Ovary (tissue), 7 donors: ENCODE measurements at regions not wholly inside any gene's neighbourhood (a gene's known extent, or its start where the extent isn't known, plus 50 kb on each side); places are given as distances from the start of the nearest gene placed in this dataset.
"Not testable (repeated sequence)": the region's sequence is repeated elsewhere in the genome, so short reads cannot be mapped to it uniquely, and the experiment has no call there.

Source experiments
- DNase-seq, 5 donors: peaks; one replicate each; pipeline ENCODE4 v3.0.0-alpha.2; 2019 to 2020
- H3K27ac ChIP-seq, 2 donors: fragments of 200-600 bp; one replicate each; pipeline versions ENCODE4 v1.5.1 to v1.8.0; 2019 to 2022
- H3K27me3 ChIP-seq: fragments of 200-600 bp; one replicate; pipeline ENCODE4 v1.8.0; 2022
- H3K36me3 ChIP-seq: fragments of 200-600 bp; sonication (generic); one replicate; pipeline ENCODE4 v1.5.1; 2019
- H3K4me1 ChIP-seq: one replicate; pipeline ENCODE4 v1.8.1; 2013; ENCODE audit warnings: mild to moderate bottlenecking, moderate library complexity; ENCODE audit not compliant: insufficient read depth
- H3K4me3 ChIP-seq: fragments of 200-600 bp; sonication (generic); one replicate; pipeline ENCODE4 v1.5.1; 2017
- H3K9me3 ChIP-seq, 2 donors: fragments of 200-600 bp in 1 of 2; sonication (generic) in 1 of 2; one replicate each; pipeline versions ENCODE4 v1.5.1 to v1.8.1; 2013 to 2019; ENCODE audit warnings: mild to moderate bottlenecking in 1 of 2, moderate library complexity in 1 of 2
- EP300 ChIP-seq: sonication (generic); formaldehyde crosslinking; IDR thresholded peaks from one replicate; pipeline ENCODE4 v1.6.1; 2017; ENCODE audit warnings: antibody characterized with exemption
- POLR2A ChIP-seq: fragments of 450-650 bp; IDR thresholded peaks from one replicate; pipeline ENCODE4 v1.6.1; 2017; ENCODE audit warnings: antibody characterized with exemption, mild to moderate bottlenecking, moderate library complexity
- WGBS, 3 donors: extraction: QIAGEN DNeasy Blood & Tissue Kit in 1 of 3; methylation state at CpG; one replicate each; pipeline versions ENCODE4 v1.1.5 to v1.1.7; 2013 to 2017; 5-methylcytosine and 5-hydroxymethylcytosine counted together
- intact Hi-C, 4 donors: fragments of 100-400 bp; cut with DNase I; formaldehyde crosslinking; loops; one replicate each; pipeline versions ENCODE4 v1.11.0 to v1.15.1; 2022 to 2023
- TF ChIP-seq, protein P1 (sequence below), 3 donors: fragments of 450-650 bp in 2 of 3; fragments of 200-600 bp in 1 of 3; IDR thresholded peaks; one replicate each; pipeline versions ENCODE4 v1.5.1 to v1.8.0; 2016 to 2022; ENCODE audit warnings: antibody characterized with exemption in 3 of 3, mild to moderate bottlenecking in 1 of 3
- donor health status: DM: no; HTN: no; CAD: no; lungs with moderate emphysema.
- donor health status: DM: no; HTN: no; CAD: no.
- donor health status: Bipolar disorder and iron deficiency.
- donor health status: DM: no; HTN: no; CAD: no.
- donor health status: DM: yes; HTN: yes; CAD: no.

DNA sequence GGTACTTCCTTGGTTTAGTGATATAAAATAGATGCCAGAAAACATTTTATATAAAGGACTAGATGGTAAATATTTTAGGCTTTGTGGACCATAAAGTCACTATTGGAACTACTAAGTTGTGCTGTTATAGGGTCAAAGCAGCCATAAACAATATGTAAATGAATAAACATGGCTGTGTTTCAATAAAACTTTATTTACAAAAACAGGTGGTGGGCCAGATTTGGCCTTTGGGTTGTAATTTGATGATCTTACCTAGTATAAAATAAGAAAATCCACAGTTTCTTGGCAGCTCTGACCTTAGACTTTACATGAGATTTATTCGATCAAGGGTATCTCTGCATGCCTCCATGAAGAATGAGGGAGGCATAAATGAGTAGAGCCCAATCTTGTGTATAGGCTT lies 232.0 kb upstream of the PCDH9 start:
- intact Hi-C loops: no loop called here
- Histone ChIP-seq H3K36me3 (no peaks in the 10 kb centered on the region), H3K4me1 (no peaks in the 10 kb centered on the region), H3K9me3 (no peaks in the 10 kb centered on the region), H3K27me3 (no peaks in the 10 kb centered on the region), H3K4me3 (no peak overlapping the region), H3K27ac (no peak overlapping the region)
- no peak for DNase-seq
- TF ChIP-seq EP300 (no peak), POLR2A (no peak)
- TF ChIP-seq, protein P1, sequence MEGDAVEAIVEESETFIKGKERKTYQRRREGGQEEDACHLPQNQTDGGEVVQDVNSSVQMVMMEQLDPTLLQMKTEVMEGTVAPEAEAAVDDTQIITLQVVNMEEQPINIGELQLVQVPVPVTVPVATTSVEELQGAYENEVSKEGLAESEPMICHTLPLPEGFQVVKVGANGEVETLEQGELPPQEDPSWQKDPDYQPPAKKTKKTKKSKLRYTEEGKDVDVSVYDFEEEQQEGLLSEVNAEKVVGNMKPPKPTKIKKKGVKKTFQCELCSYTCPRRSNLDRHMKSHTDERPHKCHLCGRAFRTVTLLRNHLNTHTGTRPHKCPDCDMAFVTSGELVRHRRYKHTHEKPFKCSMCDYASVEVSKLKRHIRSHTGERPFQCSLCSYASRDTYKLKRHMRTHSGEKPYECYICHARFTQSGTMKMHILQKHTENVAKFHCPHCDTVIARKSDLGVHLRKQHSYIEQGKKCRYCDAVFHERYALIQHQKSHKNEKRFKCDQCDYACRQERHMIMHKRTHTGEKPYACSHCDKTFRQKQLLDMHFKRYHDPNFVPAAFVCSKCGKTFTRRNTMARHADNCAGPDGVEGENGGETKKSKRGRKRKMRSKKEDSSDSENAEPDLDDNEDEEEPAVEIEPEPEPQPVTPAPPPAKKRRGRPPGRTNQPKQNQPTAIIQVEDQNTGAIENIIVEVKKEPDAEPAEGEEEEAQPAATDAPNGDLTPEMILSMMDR (IDR thresholded peaks at IDR 0.05): no peak
- WGBS, 3 donors: 96 to 98% (median 98%) methylated on average over 1 of the region's 1 CpG

DNA sequence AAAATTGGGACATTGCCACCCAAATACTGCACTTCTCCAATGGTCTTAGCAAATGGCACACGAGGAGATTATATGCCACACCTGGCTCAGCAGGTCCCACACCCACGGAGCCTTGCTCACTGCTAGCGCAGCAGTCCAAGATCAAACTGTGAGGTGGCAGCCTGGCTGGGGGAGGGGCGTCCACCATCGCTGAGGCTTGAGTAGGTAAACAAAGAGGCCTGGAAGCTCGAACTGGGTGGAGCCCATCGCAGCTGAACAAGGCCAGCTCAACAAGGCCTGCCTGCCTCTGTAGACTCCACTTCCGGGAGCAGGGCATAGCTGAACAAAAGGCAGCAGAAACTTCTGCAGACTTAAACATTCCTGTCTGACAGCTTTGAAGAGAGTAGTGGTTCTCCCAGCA lies 222.4 kb upstream of the PCDH9 start:
- 88 to 89% (median 89%) methylated on average over 8 of the region's 8 CpGs for WGBS, 3 donors
- not testable (repeated sequence) for DNase-seq

DNA sequence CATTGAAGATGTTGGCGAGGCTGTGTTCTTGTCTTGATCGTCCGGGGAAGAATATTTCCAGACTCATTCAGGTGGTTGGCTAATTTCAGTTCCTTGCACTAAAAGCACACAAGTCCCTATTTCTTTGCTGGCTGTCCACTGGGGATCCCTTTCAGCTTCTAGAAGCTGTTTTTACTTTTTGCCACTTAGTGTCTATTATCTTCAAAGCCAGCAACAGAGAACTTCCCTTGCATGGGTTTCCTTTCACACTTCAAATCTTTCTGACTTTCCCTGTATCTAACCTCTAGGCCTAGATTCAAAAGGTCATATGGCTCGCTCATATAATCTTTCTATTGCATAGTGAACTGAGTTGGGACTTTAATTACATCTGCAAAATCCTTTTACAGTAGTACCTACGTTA lies 215.3 kb upstream of the PCDH9 start:
- WGBS, 3 donors: 88 to 91% (median 88%) methylated on average over 5 of the region's 5 CpGs
- no peaks in the 10 kb centered on the region for H3K27me3 ChIP-seq
- no peak overlapping the region for H3K27ac ChIP-seq
- no peak overlapping the region for H3K4me3 ChIP-seq
- intact Hi-C loops: no loop called here
- no peak for DNase-seq
- TF ChIP-seq, protein P1 (IDR thresholded peaks at IDR 0.05): no peak
- TF ChIP-seq POLR2A (no peak), EP300 (no peak)
- H3K36me3 ChIP-seq: no peaks in the 10 kb centered on the region
- H3K9me3 ChIP-seq: no peaks in the 10 kb centered on the region
- H3K4me1 ChIP-seq: no peaks in the 10 kb centered on the region

More for the DNA sequence above, 222.4 kb upstream of the PCDH9 start:
- H3K27ac ChIP-seq, H3K36me3 ChIP-seq, H3K9me3 ChIP-seq, intact Hi-C loops, H3K4me1 ChIP-seq, H3K27me3 ChIP-seq, H3K4me3 ChIP-seq: not testable (repeated sequence)

DNA sequence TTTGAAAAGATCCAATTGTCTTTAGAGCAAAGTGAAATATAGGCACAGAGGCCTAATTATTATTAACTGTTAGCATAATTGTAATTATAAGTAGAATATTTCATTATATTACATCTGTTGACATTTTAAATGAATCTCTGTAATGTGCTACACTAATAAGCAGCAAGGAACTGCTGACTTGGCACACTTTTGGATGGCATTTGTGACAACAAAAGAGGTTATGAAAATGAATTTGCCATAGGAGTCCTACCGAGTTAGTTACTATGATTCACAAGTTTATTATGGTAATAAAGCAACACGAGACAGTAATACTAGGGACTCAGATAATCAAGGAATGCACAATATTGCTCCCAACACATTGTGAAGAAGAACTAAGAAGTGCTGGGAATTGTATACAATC lies 213.8 kb upstream of the PCDH9 start:
- H3K4me3 ChIP-seq: no peak overlapping the region
- H3K27me3 ChIP-seq: no peaks in the 10 kb centered on the region
- no peak for TF ChIP-seq POLR2A
- no peak for TF ChIP-seq EP300
- TF ChIP-seq, protein P1 (IDR thresholded peaks at IDR 0.05): no peak
- 3 to 30% (median 11%) methylated on average over 2 of the region's 2 CpGs for WGBS, 3 donors
- H3K36me3 ChIP-seq: no peaks in the 10 kb centered on the region
- H3K4me1 ChIP-seq: no peaks in the 10 kb centered on the region
- no peak overlapping the region for H3K27ac ChIP-seq
- intact Hi-C loops: no loop called here
- H3K9me3 ChIP-seq: no peaks in the 10 kb centered on the region
- DNase-seq: no peak

DNA sequence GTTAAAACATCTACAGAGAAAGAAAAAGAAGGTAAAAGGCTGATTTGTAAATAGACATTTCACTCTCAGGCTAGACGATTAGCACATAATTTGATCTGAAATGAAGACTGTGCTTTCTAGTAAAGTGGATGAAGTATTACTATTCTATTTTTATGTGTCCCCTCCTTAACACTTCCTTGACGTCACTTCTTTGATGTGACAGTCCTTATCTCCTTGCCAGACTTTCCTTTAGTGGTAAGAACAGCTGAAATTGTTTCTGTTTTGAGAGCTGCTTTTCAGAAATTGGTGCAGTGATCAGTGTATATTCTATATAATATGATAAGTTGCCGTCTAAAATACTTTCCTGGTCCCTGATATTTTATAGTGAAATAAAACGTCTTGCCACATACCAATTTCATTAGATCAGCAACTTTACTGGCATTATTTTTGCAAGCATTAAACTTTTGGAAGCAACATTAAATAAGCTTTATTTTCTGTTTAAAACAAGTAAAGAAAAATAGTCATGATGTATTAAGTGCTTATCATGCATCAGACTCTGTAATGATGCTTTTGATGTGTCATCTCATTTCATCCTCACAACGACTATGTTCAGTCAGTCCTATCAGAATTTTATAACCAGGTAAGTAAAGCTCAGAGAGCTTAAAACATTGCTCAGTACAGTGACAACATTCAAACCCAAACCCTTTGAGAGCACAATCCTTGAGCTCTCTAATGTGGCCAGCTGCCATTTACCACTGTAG lies 210.3 kb upstream of the PCDH9 start:
- intact Hi-C loops: no loop called here
- H3K4me3 ChIP-seq: no peak overlapping the region
- no peak for DNase-seq
- whole genome bisulfite sequencing, 3 donors: 19 to 30% (median 26%) methylated on average over 5 of the region's 5 CpGs
- no peaks in the 10 kb centered on the region for H3K9me3 ChIP-seq
- H3K27me3 ChIP-seq: no peaks in the 10 kb centered on the region
- H3K36me3 ChIP-seq: no peaks in the 10 kb centered on the region
- H3K27ac ChIP-seq: no peak overlapping the region
- TF ChIP-seq, protein P1 (IDR thresholded peaks at IDR 0.05): no peak
- TF ChIP-seq POLR2A: no peak
- no peaks in the 10 kb centered on the region for H3K4me1 ChIP-seq
